SK-N-SH (cell line): ENCODE measurements at regions not wholly inside any gene's neighbourhood (a gene's known extent, or its start where the extent isn't known, plus 50 kb on each side); places are given as distances from the start of the nearest gene placed in this dataset.

Experiments
- EZH2phosphoT487 ChIP-seq: fragments of 200-600 bp; sonication (generic); IDR thresholded peaks from 2 replicates; pipeline ENCODE4 v1.6.1; 2017; ENCODE audit warnings: low read depth, mixed run types, mild to moderate bottlenecking, antibody characterized with exemption, moderate library complexity, borderline replicate concordance
- FOXJ3 ChIP-seq: sonication (generic); formaldehyde crosslinking; IDR thresholded peaks from 2 replicates; pipeline ENCODE4 v1.5.1; 2020; ENCODE audit warnings: mild to moderate bottlenecking, missing genetic modification reagents
- MEF2A ChIP-seq: IDR thresholded peaks from 2 replicates; pipeline ENCODE4 v1.4.0; 2012; ENCODE audit warnings: low read depth, borderline replicate concordance
- NRF1 ChIP-seq: IDR thresholded peaks from 2 replicates; pipeline ENCODE4 v1.6.1; 2012; ENCODE audit warnings: low read depth, mild to moderate bottlenecking, low read length
- POLR2AphosphoS5 ChIP-seq: IDR thresholded peaks from 2 replicates; pipeline ENCODE4 v1.6.1; 2012; ENCODE audit warnings: low read depth, low read length
- RAD21 ChIP-seq: IDR thresholded peaks from 2 replicates; pipeline ENCODE4 v1.6.1; 2012; ENCODE audit warnings: mild to moderate bottlenecking, low read length
- RFX5 ChIP-seq: IDR thresholded peaks from 2 replicates; pipeline ENCODE4 v1.6.1; 2012; ENCODE audit warnings: mild to moderate bottlenecking, improper control_type of control experiment, low read length
- TAF1 ChIP-seq: IDR thresholded peaks from 2 replicates; pipeline ENCODE4 v1.6.1; 2012; ENCODE audit warnings: low read depth, mild to moderate bottlenecking, low read length, moderate library complexity, borderline replicate concordance
- TF ChIP-seq, protein P1 (sequence below): fragments of 200-600 bp; sonication (generic); IDR thresholded peaks from 2 replicates; pipeline ENCODE4 v1.6.1; 2017; ENCODE audit warnings: antibody characterized with exemption, mild to moderate bottlenecking, moderate library complexity
- TF ChIP-seq, protein P2 (sequence below): IDR thresholded peaks from 2 replicates; pipeline ENCODE4 v1.4.0; 2012; ENCODE audit warnings: low read depth
- TF ChIP-seq, protein P3 (sequence below): fragments of 150-350 bp; IDR thresholded peaks from 2 replicates; pipeline ENCODE4 v1.6.1; 2017; ENCODE audit warnings: antibody characterized with exemption, low read length, low read depth, borderline replicate concordance
- TF ChIP-seq, protein P4 (sequence below): IDR thresholded peaks from 2 replicates; pipeline ENCODE4; 2012

DNA sequence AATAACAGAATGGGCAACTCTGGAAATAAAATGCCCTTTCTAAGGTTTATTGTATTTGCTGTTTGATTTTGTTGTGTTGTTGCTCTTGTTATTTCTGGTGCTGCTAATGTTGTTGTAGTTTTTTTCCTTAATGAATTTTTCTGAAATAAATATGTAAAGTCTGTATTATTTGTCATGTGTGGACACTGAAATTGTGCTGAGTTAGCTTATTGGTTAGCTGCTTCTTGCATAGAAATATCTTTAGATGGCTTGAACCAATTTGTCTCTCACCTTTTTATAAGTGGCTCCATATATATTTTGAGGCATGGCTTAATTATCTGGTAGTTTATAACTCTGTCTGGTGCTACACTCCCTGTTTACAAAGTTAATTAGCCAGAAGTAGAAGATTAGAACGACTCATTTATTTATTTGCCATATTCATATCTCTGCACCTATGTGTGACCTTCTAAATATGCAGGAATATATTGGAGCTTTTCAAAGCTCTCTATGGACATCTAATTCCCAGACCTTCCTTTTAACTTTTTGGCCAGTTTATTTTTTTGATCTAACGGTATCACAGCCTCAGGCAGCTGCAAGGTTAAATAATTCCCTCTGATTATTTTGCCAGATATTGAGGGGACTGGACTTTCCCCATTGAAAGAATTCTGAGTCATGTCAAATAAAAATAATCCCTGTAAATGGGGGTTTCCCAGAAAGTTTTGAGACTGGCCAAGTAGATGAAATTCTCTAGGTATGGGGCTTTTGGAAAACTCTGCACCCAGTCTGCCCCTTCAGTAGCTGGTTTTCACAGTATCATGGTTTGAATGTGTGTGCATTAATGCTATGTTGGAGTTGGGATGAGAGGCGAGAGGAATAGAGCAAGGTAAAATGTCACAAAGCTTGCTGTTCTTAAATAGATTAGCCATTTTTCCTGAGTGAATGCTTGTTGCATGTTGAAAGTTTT is 1331.7 kb upstream of the MIR17HG start:
- TF ChIP-seq, protein P1, sequence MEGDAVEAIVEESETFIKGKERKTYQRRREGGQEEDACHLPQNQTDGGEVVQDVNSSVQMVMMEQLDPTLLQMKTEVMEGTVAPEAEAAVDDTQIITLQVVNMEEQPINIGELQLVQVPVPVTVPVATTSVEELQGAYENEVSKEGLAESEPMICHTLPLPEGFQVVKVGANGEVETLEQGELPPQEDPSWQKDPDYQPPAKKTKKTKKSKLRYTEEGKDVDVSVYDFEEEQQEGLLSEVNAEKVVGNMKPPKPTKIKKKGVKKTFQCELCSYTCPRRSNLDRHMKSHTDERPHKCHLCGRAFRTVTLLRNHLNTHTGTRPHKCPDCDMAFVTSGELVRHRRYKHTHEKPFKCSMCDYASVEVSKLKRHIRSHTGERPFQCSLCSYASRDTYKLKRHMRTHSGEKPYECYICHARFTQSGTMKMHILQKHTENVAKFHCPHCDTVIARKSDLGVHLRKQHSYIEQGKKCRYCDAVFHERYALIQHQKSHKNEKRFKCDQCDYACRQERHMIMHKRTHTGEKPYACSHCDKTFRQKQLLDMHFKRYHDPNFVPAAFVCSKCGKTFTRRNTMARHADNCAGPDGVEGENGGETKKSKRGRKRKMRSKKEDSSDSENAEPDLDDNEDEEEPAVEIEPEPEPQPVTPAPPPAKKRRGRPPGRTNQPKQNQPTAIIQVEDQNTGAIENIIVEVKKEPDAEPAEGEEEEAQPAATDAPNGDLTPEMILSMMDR = no peak
- TF ChIP-seq RFX5 (no peak), NRF1 (no peak), EZH2phosphoT487 (no peak), POLR2AphosphoS5 (no peak), RAD21 (no peak), MEF2A (no peak), FOXJ3 (CRISPR knock-in tag) (no peak), TAF1 (no peak)
- TF ChIP-seq, protein P2, sequence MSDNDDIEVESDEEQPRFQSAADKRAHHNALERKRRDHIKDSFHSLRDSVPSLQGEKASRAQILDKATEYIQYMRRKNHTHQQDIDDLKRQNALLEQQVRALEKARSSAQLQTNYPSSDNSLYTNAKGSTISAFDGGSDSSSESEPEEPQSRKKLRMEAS = no peak
- TF ChIP-seq, protein P3, sequence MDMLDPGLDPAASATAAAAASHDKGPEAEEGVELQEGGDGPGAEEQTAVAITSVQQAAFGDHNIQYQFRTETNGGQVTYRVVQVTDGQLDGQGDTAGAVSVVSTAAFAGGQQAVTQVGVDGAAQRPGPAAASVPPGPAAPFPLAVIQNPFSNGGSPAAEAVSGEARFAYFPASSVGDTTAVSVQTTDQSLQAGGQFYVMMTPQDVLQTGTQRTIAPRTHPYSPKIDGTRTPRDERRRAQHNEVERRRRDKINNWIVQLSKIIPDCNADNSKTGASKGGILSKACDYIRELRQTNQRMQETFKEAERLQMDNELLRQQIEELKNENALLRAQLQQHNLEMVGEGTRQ = no peak
- TF ChIP-seq, protein P4, sequence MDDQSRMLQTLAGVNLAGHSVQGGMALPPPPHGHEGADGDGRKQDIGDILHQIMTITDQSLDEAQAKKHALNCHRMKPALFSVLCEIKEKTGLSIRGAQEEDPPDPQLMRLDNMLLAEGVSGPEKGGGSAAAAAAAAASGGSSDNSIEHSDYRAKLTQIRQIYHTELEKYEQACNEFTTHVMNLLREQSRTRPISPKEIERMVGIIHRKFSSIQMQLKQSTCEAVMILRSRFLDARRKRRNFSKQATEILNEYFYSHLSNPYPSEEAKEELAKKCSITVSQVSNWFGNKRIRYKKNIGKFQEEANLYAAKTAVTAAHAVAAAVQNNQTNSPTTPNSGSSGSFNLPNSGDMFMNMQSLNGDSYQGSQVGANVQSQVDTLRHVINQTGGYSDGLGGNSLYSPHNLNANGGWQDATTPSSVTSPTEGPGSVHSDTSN = no peak
